Suprapubic skin (tissue), 4 donors: ENCODE measurements at regions not wholly inside any gene's neighbourhood (a gene's known extent, or its start where the extent isn't known, plus 50 kb on each side); places are given as distances from the start of the nearest gene placed in this dataset.

Source experiments
- DNase-seq, 2 donors: peaks; one replicate each; pipeline ENCODE4 v3.0.0-alpha.2; 2019; ENCODE audit warnings: low spot score in 2 of 2
- H3K27ac ChIP-seq: fragments of 200-600 bp; sonication (generic); one replicate; pipeline ENCODE4 v1.5.1; 2019
- H3K27me3 ChIP-seq: fragments of 200-600 bp; sonication (generic); one replicate; pipeline ENCODE4 v1.5.1; 2019
- H3K36me3 ChIP-seq: fragments of 200-600 bp; sonication (generic); one replicate; pipeline ENCODE4 v1.5.1; 2019
- H3K4me1 ChIP-seq: fragments of 200-600 bp; sonication (generic); one replicate; pipeline ENCODE4 v1.5.1; 2019
- H3K4me3 ChIP-seq: fragments of 200-600 bp; sonication (generic); one replicate; pipeline ENCODE4 v1.5.1; 2019; ENCODE audit warnings: mild to moderate bottlenecking
- H3K9me3 ChIP-seq: fragments of 200-600 bp; sonication (generic); one replicate; pipeline ENCODE4 v1.5.1; 2019
- CTCF ChIP-seq, 2 donors: fragments of 200-600 bp in 1 of 2; fragments of 450-650 bp in 1 of 2; sonication (generic) in 1 of 2; IDR thresholded peaks; one replicate each; pipeline ENCODE4 v1.5.1; 2016 to 2019; ENCODE audit warnings: antibody characterized with exemption in 2 of 2, mild to moderate bottlenecking in 1 of 2, moderate library complexity in 1 of 2
- EP300 ChIP-seq: sonication (generic); formaldehyde crosslinking; IDR thresholded peaks from one replicate; pipeline ENCODE4 v1.6.1; 2017; ENCODE audit warnings: antibody characterized with exemption
- POLR2A ChIP-seq, 2 donors: fragments of 450-650 bp; IDR thresholded peaks; one replicate each; pipeline ENCODE4 v1.6.1; 2017; ENCODE audit warnings: antibody characterized with exemption in 2 of 2, mild to moderate bottlenecking in 2 of 2, moderate library complexity in 2 of 2
- POLR2AphosphoS5 ChIP-seq, 3 donors: sonication (generic); formaldehyde crosslinking; IDR thresholded peaks; one replicate each; pipeline ENCODE4 v1.6.1; 2017; ENCODE audit warnings: antibody characterized with exemption in 3 of 3
- WGBS: methylation state at CpG from one replicate; pipeline ENCODE4 v1.1.5; 2018; 5-methylcytosine and 5-hydroxymethylcytosine counted together

GRCh38 chr1:233554037-233554436, 59.9 kb upstream of the KCNK1 start:
- TF ChIP-seq CTCF (IDR thresholded peaks at IDR 0.05) (no peak), POLR2A (IDR thresholded peaks at IDR 0.05) (no peak), EP300 (no peak), POLR2AphosphoS5 (IDR thresholded peaks at IDR 0.05) (no peak)
- Histone ChIP-seq H3K4me3 (no peak overlapping the region), H3K9me3 (no peaks in the 10 kb centered on the region), H3K27me3 (no peaks in the 10 kb centered on the region), H3K27ac (no peak overlapping the region), H3K36me3 (no peaks in the 10 kb centered on the region), H3K4me1 (no peaks in the 10 kb centered on the region)
- no peak for DNase-seq
- WGBS, result 72% methylated on average over 2 of the region's 2 CpGs

GRCh38 chr1:233561708-233562426, 52.0 kb upstream of the KCNK1 start:
- Histone ChIP-seq H3K4me1 (no peaks in the 10 kb centered on the region), H3K27me3 (no peaks in the 10 kb centered on the region), H3K36me3 (no peaks in the 10 kb centered on the region), H3K4me3 (no peak overlapping the region), H3K9me3 (peaks cover 7% of the 10 kb centered on the region), H3K27ac (no peak overlapping the region)
- TF ChIP-seq CTCF (IDR thresholded peaks at IDR 0.05) (no peak), POLR2AphosphoS5 (IDR thresholded peaks at IDR 0.05) (no peak), POLR2A (IDR thresholded peaks at IDR 0.05) (no peak), EP300 (no peak)
- no peak for DNase-seq
